SK-N-SH treated with all-trans-retinoic acid at 6 μM for 48 hours (cell line): ENCODE measurements at regions not wholly inside any gene's neighbourhood (a gene's known extent, or its start where the extent isn't known, plus 50 kb on each side); places are given as distances from the start of the nearest gene placed in this dataset.

Source experiments
- ARNTL ChIP-seq: fragments of 450-650 bp; formaldehyde crosslinking; IDR thresholded peaks from 2 replicates; pipeline ENCODE4 v1.5.0; 2020; ENCODE audit warnings: low read depth, mild to moderate bottlenecking, moderate library complexity, borderline replicate concordance
- GLIS3 ChIP-seq: fragments of 250-450 bp; sonication (Bioruptor Pico); IDR thresholded peaks from 2 replicates; pipeline ENCODE4 v1.5.0; 2020; ENCODE audit warnings: mild to moderate bottlenecking, moderate library complexity
- ISL1 ChIP-seq: fragments of 250-450 bp; sonication (Bioruptor Pico); IDR thresholded peaks from 2 replicates; pipeline ENCODE4 v2.1.2; 2022; ENCODE audit warnings: mild to moderate bottlenecking, moderate library complexity
- PATZ1 ChIP-seq: fragments of 250-450 bp; sonication (Bioruptor Pico); IDR thresholded peaks from 2 replicates; pipeline ENCODE4 v1.8.0; 2020; ENCODE audit warnings: mild to moderate bottlenecking, moderate library complexity, borderline replicate concordance
- TSHZ2 ChIP-seq: fragments of 250-450 bp; sonication (Bioruptor Pico); IDR thresholded peaks from 2 replicates; pipeline ENCODE4 v1.5.0; 2020; ENCODE audit warnings: mild to moderate bottlenecking, moderate library complexity
- ZC3H10 ChIP-seq: fragments of 250-450 bp; sonication (Bioruptor Pico); IDR thresholded peaks from 2 replicates; pipeline ENCODE4 v1.5.1; 2021; ENCODE audit warnings: mild to moderate bottlenecking, moderate library complexity
- ZFP3 ChIP-seq: fragments of 250-450 bp; sonication (Bioruptor Pico); IDR thresholded peaks from 2 replicates; pipeline ENCODE4 v1.5.0; 2020; ENCODE audit warnings: mild to moderate bottlenecking, moderate library complexity

- TF ChIP-seq ARNTL (no peak), ISL1 (CRISPR knock-in tag) (no peak), GLIS3 (CRISPR knock-in tag) (no peak), PATZ1 (CRISPR knock-in tag) (no peak), TSHZ2 (CRISPR knock-in tag) (no peak), ZC3H10 (no peak), ZFP3 (CRISPR knock-in tag) (no peak)
These were observed 260.3 kb downstream of the VRK1 start for GRCh38 chr14:97057238-97058073.
